HG02678 (cell line): ENCODE measurements at regions not wholly inside any gene's neighbourhood (a gene's known extent, or its start where the extent isn't known, plus 50 kb on each side); places are given as distances from the start of the nearest gene placed in this dataset.

ENCODE experiments used
- ATAC-seq: cut with Tn5 transposase; IDR thresholded peaks from one replicate; pipeline ENCODE4 v1.9.1; 2021; ENCODE audit warnings: mild to moderate bottlenecking, moderate library complexity; ENCODE audit not compliant: unreplicated experiment

DNA sequence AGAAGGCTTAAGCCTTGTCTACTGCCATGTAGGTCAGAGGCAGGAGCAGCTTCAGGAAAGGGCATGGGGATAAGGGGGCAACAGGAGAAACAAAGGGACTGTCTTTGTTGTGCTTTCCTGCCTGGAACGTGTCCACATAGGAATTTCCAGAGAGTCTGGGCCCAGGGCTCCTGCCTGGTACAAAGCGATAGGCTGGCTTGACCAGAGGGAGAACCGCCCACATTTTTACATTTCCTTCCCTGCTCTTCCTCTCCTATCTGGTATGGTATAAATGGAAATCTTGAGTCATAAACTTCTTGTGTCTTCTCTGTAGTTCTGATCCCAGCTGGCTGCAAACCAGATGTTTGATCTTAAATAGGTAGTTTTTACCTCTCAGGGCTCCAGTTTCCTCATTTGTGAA lies 414.8 kb downstream of the HRH4 start:
- no peak for ATAC-seq

- ATAC-seq: no peak
Measured at GRCh38 chr18:24875777-24876176, 415.3 kb downstream of the HRH4 start.

DNA sequence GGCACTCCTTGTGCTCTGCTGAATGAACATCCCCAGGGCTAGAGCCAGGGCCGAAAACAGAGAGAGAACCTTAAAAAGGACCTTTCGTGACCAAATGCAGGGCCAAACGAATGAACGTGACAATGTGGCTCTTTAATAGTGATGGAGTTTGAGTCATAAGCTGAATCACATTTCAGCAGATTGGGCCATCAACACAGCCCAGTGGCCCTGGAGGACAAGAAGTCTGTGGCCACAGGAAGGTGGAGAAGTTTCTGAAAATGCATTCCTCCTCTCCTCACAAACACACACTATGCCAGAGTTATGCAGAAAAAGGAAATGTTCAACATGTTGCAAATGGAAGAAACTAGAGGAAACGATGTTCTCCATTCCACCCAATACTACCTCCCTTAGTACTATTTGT lies 415.8 kb downstream of the HRH4 start:
- no peak for ATAC-seq

- ATAC-seq: no peak
Measured at GRCh38 chr18:24877066-24877465, 416.6 kb downstream of the HRH4 start.

- no peak for ATAC-seq
Measured at GRCh38 chr18:24877546-24877945, 417.1 kb downstream of the HRH4 start.

GRCh38 chr18:24878289-24878688 lies 417.9 kb downstream of the HRH4 start:
- no peak for ATAC-seq

DNA sequence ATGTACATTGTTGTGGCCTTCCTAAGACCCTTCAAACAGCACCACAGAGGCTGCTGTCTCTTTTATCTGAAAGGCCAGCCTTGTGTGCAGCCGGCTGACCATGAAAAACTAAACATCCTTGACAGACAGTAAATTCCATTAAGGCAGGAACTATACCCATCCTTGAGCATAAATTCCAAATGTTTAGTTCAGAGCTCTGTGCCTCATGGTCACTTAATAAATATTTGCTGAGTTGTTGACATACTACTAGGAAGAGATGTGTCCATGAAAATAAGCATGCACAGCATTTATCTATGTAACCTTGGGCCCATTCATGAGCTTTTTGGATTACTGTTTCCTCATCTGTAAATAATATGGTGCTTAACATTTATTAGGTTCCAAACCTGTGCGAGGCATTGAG lies 424.8 kb downstream of the HRH4 start:
- no peak for ATAC-seq

DNA sequence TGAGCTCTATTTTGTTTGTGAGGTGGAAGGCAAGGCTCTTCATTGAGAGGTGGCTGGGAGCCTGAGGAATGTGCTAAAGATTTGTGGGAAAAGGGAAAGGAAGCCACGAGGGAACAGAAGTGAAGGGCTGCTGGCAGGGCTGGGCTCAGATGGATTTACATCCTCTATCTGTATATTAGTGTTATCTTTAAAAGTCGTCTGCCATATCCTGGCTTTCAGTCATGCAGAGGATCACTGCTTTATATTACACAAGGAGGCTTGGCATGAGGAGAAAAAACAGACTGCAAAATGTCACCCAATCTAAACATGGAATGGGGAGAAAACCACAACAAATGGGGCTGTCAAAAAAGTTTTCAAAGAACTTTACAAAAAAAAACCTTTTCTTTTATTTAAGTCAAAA lies 434.4 kb downstream of the HRH4 start:
- ATAC-seq: no peak

- ATAC-seq: no peak
Measured at GRCh38 chr18:24897461-24897860, 437.0 kb downstream of the HRH4 start.

- no peak for ATAC-seq
Measured at GRCh38 chr18:24910221-24910620, 441.7 kb downstream of the ZNF521 start.

- ATAC-seq: no peak
Measured at GRCh38 chr18:24913507-24914170, 438.3 kb downstream of the ZNF521 start.

GRCh38 chr18:24914171-24914525 lies 437.8 kb downstream of the ZNF521 start:
- ATAC-seq: no peak

DNA sequence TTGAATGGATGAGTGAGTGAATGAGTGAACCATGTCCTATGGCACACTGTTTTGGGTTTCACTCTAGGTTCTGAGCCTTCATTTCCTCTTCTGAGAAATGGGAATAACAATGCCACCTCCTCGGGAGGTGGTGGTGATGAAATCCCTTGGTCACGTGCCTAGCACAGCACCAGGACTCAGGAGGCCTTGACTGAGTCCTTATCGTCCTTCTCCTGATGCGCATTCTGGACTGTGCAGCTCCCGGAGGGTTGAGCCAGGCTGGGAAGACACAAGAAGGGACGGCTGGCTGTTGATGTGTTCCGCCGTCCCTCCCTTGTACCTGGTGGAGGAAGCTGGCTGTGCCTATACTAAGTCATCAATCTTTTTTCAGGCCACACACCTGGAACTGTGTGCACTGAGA lies 437.3 kb downstream of the ZNF521 start:
- ATAC-seq: no peak

- ATAC-seq: no peak
Measured at GRCh38 chr18:24915547-24915946, 436.4 kb downstream of the ZNF521 start.

DNA sequence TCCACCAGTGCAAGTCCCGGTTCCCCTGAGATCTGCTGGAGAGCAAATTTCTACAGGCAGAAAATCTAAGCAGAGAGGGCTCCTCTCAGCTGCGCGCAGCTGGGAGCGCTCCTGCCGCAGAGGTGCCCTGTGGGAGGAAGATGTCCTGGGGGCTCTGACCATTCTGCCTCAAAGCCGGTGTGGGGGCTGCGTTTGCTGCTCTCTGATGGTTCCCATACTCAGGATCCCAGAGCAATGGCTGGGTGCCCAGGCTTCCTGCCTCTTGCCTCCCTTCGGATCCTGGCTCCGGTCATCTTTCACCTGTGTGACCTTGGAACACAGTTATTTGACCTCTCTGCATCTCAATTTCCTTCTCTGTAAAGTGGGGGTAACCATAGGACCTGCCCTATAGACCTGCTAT lies 434.2 kb downstream of the ZNF521 start:
- ATAC-seq: no peak

DNA sequence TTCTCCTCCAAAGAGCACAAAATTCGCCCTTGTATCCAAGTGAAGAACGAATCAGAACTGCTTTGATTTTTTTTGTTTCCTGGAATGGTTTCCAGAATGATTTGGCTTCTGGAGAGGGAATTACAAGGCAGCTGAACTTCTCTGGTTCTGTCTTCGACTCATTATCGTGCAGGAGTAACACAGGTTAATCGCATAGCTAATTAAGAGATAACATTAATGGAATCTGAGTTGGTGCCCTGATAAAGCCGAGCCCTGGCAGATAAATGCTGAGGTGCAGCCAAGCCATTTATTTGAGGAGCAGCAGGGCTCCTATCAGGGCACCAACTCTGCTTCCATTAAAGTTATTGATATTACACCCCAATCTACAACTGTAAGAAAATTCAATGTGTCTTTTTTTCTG lies 433.7 kb downstream of the ZNF521 start:
- ATAC-seq: no peak

- no peak for ATAC-seq
Measured at GRCh38 chr18:24919181-24919797, 432.7 kb downstream of the ZNF521 start.

GRCh38 chr18:24922491-24922890 lies 429.5 kb downstream of the ZNF521 start:
- ATAC-seq: peak; percentile 46

DNA sequence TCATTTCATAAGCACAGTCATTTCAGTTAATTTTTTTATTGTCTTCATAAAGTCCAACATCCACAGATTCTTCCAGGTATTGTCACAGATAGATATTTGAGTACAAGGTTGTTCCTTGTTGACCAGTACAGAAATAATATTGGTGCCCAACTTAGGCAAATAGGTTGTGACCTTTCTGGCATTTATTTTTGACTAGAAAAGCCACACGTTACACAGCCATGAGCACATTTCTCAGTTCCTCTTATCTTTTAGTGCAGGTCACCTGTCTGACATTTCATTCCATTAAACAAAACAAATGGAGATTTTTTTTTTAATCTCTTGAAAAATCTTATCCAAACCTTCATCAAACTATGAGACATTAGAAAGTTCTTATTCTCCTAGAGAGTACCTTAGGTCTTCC lies 428.8 kb downstream of the ZNF521 start:
- peak; percentile 90 for ATAC-seq

DNA sequence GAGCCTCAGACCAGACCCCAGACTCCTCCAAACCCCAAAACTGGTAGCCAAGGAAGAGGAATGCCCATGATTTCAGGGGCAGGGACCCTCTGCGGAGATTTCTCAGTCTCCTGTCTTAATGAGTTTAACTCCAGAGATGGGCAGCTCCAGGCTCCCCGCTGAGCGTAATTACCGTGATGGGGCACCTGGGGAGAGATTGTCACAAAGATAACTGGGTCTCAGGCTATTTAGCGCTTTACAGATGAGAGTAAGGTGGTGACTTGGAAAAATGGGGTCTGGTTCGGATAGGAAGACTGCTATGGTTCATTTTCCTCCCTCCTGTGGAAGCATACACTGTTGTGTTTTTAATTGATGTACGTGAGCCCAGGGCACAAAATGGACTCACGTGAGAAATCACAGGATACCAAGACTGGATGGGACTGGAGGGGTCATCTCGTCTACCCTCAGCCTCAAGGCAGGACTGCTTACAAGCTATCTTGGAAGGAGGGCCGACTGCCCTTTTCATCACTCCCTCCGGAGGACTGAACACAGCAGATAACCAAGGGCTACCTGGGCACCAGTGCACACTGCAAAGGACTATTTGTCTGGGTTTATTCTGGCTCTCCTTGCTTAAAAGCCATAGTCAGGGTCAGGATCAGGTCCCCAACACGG lies 427.8 kb downstream of the ZNF521 start:
- no peak for ATAC-seq

DNA sequence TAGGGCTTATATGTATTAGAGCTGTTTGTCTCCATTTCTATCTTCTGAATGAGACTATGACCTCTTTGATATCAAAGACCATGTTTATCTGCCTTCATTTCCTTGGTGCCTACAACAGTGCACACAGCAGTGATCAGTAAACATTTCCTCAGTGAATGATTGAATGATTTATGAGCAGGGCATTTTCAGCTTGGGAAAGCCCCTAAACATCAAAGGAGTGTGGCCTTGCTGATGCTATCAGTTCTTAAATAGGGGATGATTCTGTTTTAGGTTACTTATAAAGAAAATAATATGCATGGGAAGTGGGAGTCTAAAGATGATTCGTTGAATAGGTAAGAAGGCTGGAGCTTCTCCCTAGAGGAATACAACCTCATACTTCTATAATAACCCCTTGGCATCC lies 425.3 kb downstream of the ZNF521 start:
- ATAC-seq: no peak

DNA sequence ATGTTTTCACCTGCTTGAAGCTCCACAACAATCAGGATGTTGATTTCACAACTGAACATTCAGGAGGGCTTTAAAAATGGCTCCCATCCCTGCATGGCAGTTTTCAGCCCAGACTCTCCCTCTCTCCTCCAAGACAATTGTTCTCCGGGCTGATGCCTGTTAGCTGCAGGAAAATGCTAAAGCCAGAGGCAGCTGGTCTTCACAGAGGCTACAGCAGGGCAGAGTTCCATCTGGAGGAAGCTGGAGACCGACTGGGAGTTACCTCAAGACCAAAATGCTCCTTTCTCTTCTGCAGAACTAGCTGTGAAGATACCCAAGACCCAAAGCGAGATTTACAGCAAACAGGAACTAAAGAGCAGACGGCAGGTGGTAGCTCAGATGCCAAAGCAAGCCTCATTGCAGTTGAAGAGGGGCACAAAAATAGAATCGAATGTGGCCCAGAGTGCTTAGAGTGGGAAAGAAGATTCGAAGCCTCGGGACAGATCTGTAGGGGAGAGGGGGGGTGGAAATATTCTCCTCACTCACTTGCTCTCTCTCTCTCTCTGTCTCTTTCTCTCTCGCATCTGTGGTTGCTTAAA lies 423.6 kb downstream of the ZNF521 start:
- ATAC-seq: peak; percentile 53
